ENCODE measurements at regions not wholly inside any gene's neighbourhood (a gene's known extent, or its start where the extent isn't known, plus 50 kb on each side); places are given as distances from the start of the nearest gene placed in this dataset.

GRCh38 chr10:47094126-47094525 lies 182.9 kb downstream of the PTPN20 start:
- no peak for TF ChIP-seq CTCF (IDR thresholded peaks at IDR 0.05; ENCODE audit: low read length)
- TF ChIP-seq EZH2 (IDR thresholded peaks at IDR 0.05; ENCODE audit: borderline replicate concordance, low read length), result no peak
